Gastrocnemius medialis (tissue), 4 donors: ENCODE measurements at regions not wholly inside any gene's neighbourhood (a gene's known extent, or its start where the extent isn't known, plus 50 kb on each side); places are given as distances from the start of the nearest gene placed in this dataset.

Experiments
- POLR2A ChIP-seq, 2 donors: fragments of 450-650 bp; IDR thresholded peaks; one replicate each; pipeline ENCODE4 v1.6.1; 2017; ENCODE audit warnings: antibody characterized with exemption in 2 of 2, mild to moderate bottlenecking in 2 of 2, moderate library complexity in 2 of 2
- TF ChIP-seq, protein P1 (sequence below), 5 experiments: fragments of 450-650 bp in 3 of 5; fragments of 200-600 bp in 2 of 5; sonication (generic) in 2 of 5; IDR thresholded peaks in 4 of 5; conservative IDR thresholded peaks in 1 of 5; 1 replicate in 4 of 5; 2 replicates in 1 of 5; pipeline ENCODE4 v1.5.1; 2016 to 2019; ENCODE audit warnings: antibody characterized with exemption in 5 of 5, mild to moderate bottlenecking in 3 of 5, moderate library complexity in 3 of 5

DNA sequence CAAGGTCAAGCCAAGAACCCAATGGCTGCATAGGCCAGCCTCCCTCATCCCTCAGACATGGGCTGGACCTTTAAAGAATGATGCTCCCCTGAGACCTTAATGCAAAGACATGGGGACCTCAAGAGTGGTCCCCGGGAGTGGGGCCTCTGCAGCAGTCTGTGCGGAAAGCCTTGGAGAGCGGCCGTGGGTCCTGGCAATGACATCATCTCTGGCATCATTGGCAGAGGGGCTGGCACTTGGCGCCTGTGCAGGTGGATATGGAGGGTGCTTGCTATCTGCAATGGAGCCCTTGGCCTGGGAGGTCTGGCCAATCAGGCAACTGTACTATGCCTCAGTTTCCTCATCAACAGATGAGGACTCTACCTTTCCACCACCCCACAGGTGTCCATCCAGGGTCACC, 365.5 kb upstream of the MKI67 start:
- TF ChIP-seq POLR2A (IDR thresholded peaks at IDR 0.05) = no peak
- TF ChIP-seq, protein P1, sequence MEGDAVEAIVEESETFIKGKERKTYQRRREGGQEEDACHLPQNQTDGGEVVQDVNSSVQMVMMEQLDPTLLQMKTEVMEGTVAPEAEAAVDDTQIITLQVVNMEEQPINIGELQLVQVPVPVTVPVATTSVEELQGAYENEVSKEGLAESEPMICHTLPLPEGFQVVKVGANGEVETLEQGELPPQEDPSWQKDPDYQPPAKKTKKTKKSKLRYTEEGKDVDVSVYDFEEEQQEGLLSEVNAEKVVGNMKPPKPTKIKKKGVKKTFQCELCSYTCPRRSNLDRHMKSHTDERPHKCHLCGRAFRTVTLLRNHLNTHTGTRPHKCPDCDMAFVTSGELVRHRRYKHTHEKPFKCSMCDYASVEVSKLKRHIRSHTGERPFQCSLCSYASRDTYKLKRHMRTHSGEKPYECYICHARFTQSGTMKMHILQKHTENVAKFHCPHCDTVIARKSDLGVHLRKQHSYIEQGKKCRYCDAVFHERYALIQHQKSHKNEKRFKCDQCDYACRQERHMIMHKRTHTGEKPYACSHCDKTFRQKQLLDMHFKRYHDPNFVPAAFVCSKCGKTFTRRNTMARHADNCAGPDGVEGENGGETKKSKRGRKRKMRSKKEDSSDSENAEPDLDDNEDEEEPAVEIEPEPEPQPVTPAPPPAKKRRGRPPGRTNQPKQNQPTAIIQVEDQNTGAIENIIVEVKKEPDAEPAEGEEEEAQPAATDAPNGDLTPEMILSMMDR (IDR thresholded peaks at IDR 0.05 in 4 of 5, conservative IDR thresholded peaks at IDR 0.05 in 1 of 5) = no peak
